Activated CD8-positive, alpha-beta memory T cell treated with anti-CD3 and anti-CD28 coated beads, Interleukin-2, amount 50 U/mL, for 1 hour (primary cell): ENCODE measurements at regions not wholly inside any gene's neighbourhood (a gene's known extent, or its start where the extent isn't known, plus 50 kb on each side); places are given as distances from the start of the nearest gene placed in this dataset.

ENCODE experiments used
- DNase-seq: peaks from one replicate; pipeline ENCODE4 v3.0.0-alpha.2; 2020; ENCODE audit errors: extremely low read depth

DNA sequence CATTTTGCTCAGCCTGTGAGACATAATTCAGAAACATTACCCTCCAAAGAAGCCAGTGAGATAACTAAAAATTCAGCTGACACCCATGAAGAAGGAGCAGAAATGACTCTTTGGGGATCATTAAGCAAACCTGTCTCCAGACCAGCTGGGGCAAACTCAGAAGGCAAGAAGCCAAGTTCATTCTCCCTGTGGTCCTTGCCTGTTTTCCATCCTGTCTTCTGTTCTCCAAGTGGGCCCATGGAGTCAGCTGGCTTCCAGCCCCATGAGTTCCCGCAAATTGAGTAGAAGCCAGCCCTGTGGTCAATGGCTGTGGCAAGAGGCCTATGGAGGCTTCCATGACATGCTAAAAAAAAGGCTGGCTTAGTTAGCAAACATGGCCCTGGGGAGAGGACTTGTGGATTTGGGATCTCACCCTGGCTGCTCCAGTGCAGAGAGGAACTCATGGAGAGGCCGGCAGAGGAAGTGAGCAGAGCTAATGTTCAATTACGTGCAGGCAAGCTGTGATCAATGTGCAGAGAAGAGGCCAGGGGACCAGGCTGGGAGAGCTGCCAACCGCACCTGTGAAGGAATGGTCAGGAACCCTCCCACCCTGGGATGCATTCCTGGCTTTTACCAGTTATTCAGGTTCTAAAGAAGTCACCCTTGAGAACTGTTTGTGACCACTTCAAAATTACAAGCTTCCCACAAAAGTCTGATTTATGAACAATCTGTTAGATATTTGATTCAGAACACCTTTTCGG lies 229.1 kb downstream of the TSHZ3 start:
- no peak for DNase-seq

GRCh38 chr19:31118986-31119385 lies 230.2 kb downstream of the TSHZ3 start:
- no peak for DNase-seq

GRCh38 chr19:31118287-31118955 lies 230.8 kb downstream of the TSHZ3 start:
- DNase-seq: no peak

- DNase-seq: no peak
Measured at GRCh38 chr19:31114585-31114984, 234.7 kb downstream of the TSHZ3 start.

DNA sequence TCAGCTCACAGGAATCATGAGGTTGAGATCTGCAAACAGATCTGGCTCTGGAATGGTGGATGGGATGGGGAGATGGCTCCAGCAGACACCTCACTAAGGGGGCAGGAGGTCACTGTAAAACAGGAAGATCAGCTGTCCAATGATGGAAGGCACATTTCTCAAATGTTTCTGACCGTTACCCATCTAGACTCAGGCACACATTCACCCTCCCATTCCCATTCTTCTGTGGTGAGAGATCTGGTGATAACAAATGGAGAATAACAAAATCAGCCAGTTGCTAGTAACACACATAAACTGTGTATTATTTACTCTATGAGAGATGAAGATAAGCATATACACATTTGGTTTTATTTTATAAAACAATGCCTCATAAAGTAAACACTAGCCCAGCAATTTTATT lies 235.9 kb downstream of the TSHZ3 start:
- DNase-seq: no peak

GRCh38 chr19:31112158-31112557 lies 237.1 kb downstream of the TSHZ3 start:
- no peak for DNase-seq

DNA sequence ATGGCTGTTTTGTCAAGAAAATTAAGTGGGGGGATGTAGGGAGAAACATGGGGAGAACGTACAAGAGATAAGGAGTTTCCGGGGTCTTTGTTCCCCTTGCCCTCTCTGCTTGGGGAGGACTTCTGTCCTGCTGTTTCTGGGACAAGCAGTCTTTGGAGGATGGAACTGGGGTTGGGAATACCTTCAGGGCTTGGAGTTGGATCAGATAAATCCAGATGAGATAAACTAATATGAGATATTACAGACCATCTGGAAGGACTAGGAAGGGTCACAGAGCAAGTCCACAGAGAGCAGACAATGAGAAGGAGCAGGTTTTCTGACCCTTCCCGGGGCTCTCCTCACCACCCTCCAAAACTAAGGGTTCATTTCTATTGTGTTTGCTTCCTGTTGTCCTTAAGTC lies 237.5 kb downstream of the TSHZ3 start:
- no peak for DNase-seq

DNA sequence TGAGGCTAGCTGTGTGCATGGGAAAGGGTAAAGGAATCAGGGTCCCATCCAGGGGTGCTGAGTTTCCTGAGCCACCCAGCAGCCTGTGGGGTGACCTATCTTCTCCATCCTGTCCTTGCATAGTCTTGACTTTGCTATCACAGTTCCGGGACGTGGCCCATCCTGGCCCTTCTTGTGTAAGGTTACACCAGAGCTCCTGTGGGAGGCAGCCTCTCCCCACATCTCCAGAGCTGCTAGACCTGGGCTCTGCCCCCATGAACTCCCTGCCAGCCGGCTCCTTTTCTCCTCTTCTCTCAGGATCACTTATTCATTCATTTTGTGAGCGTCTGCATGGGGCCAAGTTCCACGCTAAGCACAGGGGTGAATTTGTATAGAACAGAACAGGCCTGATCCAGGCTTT lies 238.9 kb downstream of the TSHZ3 start:
- DNase-seq: no peak

DNA sequence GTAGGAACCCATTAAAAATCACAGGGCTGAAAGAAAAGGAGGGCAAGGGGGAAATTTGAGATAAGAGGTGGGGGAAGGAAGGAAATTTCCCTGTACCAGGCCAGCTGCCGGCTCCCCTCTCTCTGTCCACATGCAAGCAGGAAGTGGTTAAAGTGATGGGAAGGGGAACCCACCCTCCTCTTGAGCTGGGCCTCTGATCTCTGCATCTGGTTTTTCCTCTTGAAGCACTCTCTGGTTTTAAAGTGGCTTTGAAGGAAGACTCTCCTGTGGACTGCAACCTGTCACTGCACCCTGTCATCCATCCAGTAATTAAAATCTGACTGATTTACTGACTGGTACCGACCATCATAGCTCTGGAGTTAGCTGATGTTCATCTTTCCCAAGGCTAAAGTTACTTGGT lies 239.6 kb downstream of the TSHZ3 start:
- DNase-seq: no peak

- no peak for DNase-seq
Measured at GRCh38 chr19:31107096-31107495, 242.1 kb downstream of the TSHZ3 start.

- DNase-seq: no peak
Measured at GRCh38 chr19:31105761-31106160, 243.5 kb downstream of the TSHZ3 start.

GRCh38 chr19:31104451-31104850 lies 244.8 kb downstream of the TSHZ3 start:
- no peak for DNase-seq

- no peak for DNase-seq
Measured at GRCh38 chr19:31103228-31103627, 246.0 kb downstream of the TSHZ3 start.

DNA sequence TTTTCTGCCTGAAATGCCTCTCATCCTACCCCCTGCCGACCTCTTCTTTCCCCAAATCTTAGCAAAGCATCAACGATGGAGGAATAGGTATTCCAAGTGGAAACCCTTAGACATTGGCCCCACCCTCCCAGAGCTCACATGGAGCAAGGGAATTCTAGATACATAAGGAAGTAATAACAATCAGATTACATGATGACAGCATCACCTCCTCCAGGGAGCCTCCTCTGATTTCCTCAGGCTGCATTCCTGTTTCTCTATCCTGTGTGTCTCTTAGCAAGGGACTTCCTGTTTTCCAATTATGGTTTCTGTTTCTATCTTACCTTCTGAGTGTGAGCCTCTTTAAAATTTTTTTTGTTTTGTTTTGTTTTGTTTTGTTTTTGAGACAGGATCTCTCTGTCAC lies 246.6 kb downstream of the TSHZ3 start:
- DNase-seq: no peak

GRCh38 chr19:31100981-31101380 lies 248.3 kb downstream of the TSHZ3 start:
- DNase-seq: no peak

- no peak for DNase-seq
Measured at GRCh38 chr19:31100206-31100590, 249.0 kb downstream of the TSHZ3 start.

GRCh38 chr19:31099515-31100205 lies 249.6 kb downstream of the TSHZ3 start:
- DNase-seq: no peak

- DNase-seq: no peak
Measured at GRCh38 chr19:31098836-31099235, 250.4 kb downstream of the TSHZ3 start.

DNA sequence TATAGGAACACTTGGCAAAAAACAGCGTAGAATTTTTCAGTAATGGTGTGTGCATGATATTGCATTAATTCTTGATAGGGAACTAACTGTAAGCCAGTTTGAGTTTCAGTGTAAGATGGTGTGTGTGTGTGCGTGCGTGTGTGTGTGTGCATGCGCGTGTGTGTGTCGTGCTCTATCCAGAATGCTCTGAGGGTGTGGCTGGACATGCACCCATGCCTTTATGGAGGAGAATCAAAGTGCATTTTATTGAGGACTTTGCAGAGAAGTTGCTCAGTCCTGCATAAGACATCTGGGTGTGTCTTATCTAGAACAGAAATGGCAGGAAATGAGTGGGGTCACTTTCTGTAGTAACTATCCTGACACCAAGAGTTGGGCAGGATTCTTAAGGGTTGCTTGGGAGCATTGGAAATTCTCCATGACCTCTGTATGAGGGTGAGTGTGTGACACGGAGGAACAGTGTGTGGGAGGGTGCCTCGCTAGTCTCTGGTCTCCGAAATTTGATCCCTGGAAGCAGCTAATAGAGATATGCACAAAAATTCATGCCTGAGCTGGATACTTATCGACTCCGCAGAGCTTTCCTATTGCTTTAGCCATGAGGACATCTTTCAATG lies 252.2 kb downstream of the TSHZ3 start:
- DNase-seq: no peak

GRCh38 chr19:31096062-31096830 lies 253.0 kb downstream of the TSHZ3 start:
- DNase-seq: no peak

DNA sequence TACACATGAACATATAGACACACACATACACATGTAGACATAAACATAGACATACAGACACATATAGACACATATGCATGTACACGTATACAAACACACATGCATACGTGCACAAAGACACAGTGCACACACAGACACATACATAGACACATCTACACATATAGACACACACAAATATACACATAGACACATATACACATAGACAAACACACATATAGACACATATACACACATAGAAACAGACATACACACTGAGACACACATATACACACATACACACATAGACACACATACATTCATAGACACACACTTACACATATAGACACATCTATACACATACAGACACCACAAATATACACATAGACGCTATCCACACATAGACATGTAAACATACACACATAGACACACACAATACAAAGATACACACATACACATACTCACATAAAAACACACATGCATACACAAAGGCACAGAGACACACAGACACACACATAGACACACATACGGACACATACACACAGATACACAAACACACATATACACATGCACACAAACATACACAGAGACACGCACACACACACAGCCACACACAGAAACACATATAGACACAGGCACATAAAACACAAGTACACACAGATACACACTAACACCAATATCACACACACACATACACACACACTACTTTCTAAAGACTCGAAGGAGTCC lies 254.0 kb downstream of the TSHZ3 start:
- DNase-seq: no peak
